Midbrain (tissue), 1 donor: ENCODE measurements at regions not wholly inside any gene's neighbourhood (a gene's known extent, or its start where the extent isn't known, plus 50 kb on each side); places are given as distances from the start of the nearest gene placed in this dataset.
"Not testable (repeated sequence)": the region's sequence is repeated elsewhere in the genome, so short reads cannot be mapped to it uniquely, and the experiment has no call there.

Source experiments
- DNase-seq: peaks from one replicate; lab custom pipeline; 2025; lab: John Stamatoyannopoulos, UW

- no peak for DNase-seq
Measured at GRCh38 chr3:194042927-194043326, 93.0 kb upstream of the HES1 start.

- DNase-seq: no peak
Measured at GRCh38 chr3:194043516-194043915, 92.4 kb upstream of the HES1 start.

- DNase-seq: no peak
Measured at GRCh38 chr3:194045289-194045688, 90.7 kb upstream of the HES1 start.

- no peak for DNase-seq
Measured at GRCh38 chr3:194045919-194046318, 90.0 kb upstream of the HES1 start.

GRCh38 chr3:194046531-194046930 lies 89.4 kb upstream of the HES1 start:
- no peak for DNase-seq

- DNase-seq: peak; percentile 69
Measured at GRCh38 chr3:194046995-194047645, 88.8 kb upstream of the HES1 start.

GRCh38 chr3:194049394-194049793 lies 86.6 kb upstream of the HES1 start:
- DNase-seq: no peak

- DNase-seq: no peak
Measured at GRCh38 chr3:194050782-194051320, 85.1 kb upstream of the HES1 start.

GRCh38 chr3:194051366-194052149 lies 84.4 kb upstream of the HES1 start:
- no peak for DNase-seq

- no peak for DNase-seq
Measured at GRCh38 chr3:194053136-194053535, 82.8 kb upstream of the HES1 start.

- DNase-seq: no peak
Measured at GRCh38 chr3:194054016-194054415, 81.9 kb upstream of the HES1 start.

GRCh38 chr3:194054540-194054939 lies 81.4 kb upstream of the HES1 start:
- no peak for DNase-seq

GRCh38 chr3:194054961-194055360 lies 81.0 kb upstream of the HES1 start:
- no peak for DNase-seq

- DNase-seq: not testable (repeated sequence)
Measured at GRCh38 chr3:194056323-194056722, 79.6 kb upstream of the HES1 start.

GRCh38 chr3:194056731-194057415 lies 79.1 kb upstream of the HES1 start:
- DNase-seq: no peak

GRCh38 chr3:194057570-194058188 lies 78.3 kb upstream of the HES1 start:
- no peak for DNase-seq

GRCh38 chr3:194058189-194058571 lies 77.8 kb upstream of the HES1 start:
- DNase-seq: peak; percentile 12

GRCh38 chr3:194058753-194059152 lies 77.2 kb upstream of the HES1 start:
- DNase-seq: no peak

- DNase-seq: no peak
Measured at GRCh38 chr3:194061421-194062030, 74.4 kb upstream of the HES1 start.

GRCh38 chr3:194062830-194063229 lies 73.1 kb upstream of the HES1 start:
- no peak for DNase-seq

GRCh38 chr3:194064380-194065332 lies 71.3 kb upstream of the HES1 start:
- DNase-seq: no peak
